ENCODE measurements at regions not wholly inside any gene's neighbourhood (a gene's known extent, or its start where the extent isn't known, plus 50 kb on each side); places are given as distances from the start of the nearest gene placed in this dataset.

- no peaks in the 10 kb centered on the region for H3K79me2 ChIP-seq (ENCODE audit: insufficient read depth, low read length)
- no peaks in the 10 kb centered on the region for H3K27me3 ChIP-seq (ENCODE audit: insufficient read depth, low read length, poor library complexity, severe bottlenecking)
- no peak overlapping the region for H3K4me2 ChIP-seq (ENCODE audit: low read depth, low read length, poor library complexity, severe bottlenecking)
- H3K9me2 ChIP-seq (replicated peaks; ENCODE audit: low read depth, low read length) = no peaks in the 10 kb centered on the region
- H3K9me3 ChIP-seq (ENCODE audit: insufficient read depth, low read depth, low read length) = no peaks in the 10 kb centered on the region
- no peak overlapping the region for H2AFZ ChIP-seq (ENCODE audit: low read length)
- H3K36me3 ChIP-seq (ENCODE audit: insufficient read depth, low read length) = no peaks in the 10 kb centered on the region
- H3F3A ChIP-seq (ENCODE audit: low read depth) = no peaks in the 10 kb centered on the region
- no peak overlapping the region for H3K4me3 ChIP-seq (ENCODE audit: low read length, poor library complexity, severe bottlenecking)
- H3K4me1 ChIP-seq (ENCODE audit: insufficient read depth, low read length, poor library complexity, severe bottlenecking) = no peaks in the 10 kb centered on the region
- no peak overlapping the region for H3K9ac ChIP-seq (ENCODE audit: low read depth, low read length, poor library complexity, severe bottlenecking)
- no peak for TF ChIP-seq EZH2phosphoT487 (IDR thresholded peaks at IDR 0.05; ENCODE audit: borderline replicate concordance)
- no peak for TF ChIP-seq CTCF (conservative IDR thresholded peaks at IDR 0.05; ENCODE audit: low read length)
- H4K20me1 ChIP-seq (ENCODE audit: insufficient read depth, low read length, poor library complexity, severe bottlenecking) = no peaks in the 10 kb centered on the region
Measured at GRCh38 chr2:220420820-220421219, 793.4 kb downstream of the SLC4A3 start.

GRCh38 chr2:220422676-220423075 lies 795.2 kb downstream of the SLC4A3 start:
- Histone ChIP-seq H3K4me1 (ENCODE audit: insufficient read depth, low read length, poor library complexity, severe bottlenecking) (no peaks in the 10 kb centered on the region), H3K27me3 (ENCODE audit: insufficient read depth, low read length, poor library complexity, severe bottlenecking) (no peaks in the 10 kb centered on the region)
- TF ChIP-seq EZH2phosphoT487 (IDR thresholded peaks at IDR 0.05; ENCODE audit: borderline replicate concordance) (no peak), CTCF (conservative IDR thresholded peaks at IDR 0.05; ENCODE audit: low read length) (no peak)

GRCh38 chr2:220424561-220424960 lies 797.1 kb downstream of the SLC4A3 start:
- no peaks in the 10 kb centered on the region for H3K36me3 ChIP-seq (ENCODE audit: insufficient read depth, low read length)
- H3K9me2 ChIP-seq (replicated peaks; ENCODE audit: low read depth, low read length) = no peaks in the 10 kb centered on the region
- H3K9me3 ChIP-seq (ENCODE audit: insufficient read depth, low read depth, low read length) = no peaks in the 10 kb centered on the region
- no peak overlapping the region for H2AFZ ChIP-seq (ENCODE audit: low read length)
- no peak overlapping the region for H3K9ac ChIP-seq (ENCODE audit: low read depth, low read length, poor library complexity, severe bottlenecking)
- H4K20me1 ChIP-seq (ENCODE audit: insufficient read depth, low read length, poor library complexity, severe bottlenecking) = no peaks in the 10 kb centered on the region
- no peak for TF ChIP-seq CTCF (conservative IDR thresholded peaks at IDR 0.05; ENCODE audit: low read length)
- no peak for TF ChIP-seq EZH2phosphoT487 (IDR thresholded peaks at IDR 0.05; ENCODE audit: borderline replicate concordance)
- no peaks in the 10 kb centered on the region for H3F3A ChIP-seq (ENCODE audit: low read depth)
- H3K4me3 ChIP-seq (ENCODE audit: low read length, poor library complexity, severe bottlenecking) = no peak overlapping the region
- H3K79me2 ChIP-seq (ENCODE audit: insufficient read depth, low read length) = no peaks in the 10 kb centered on the region
- H3K27me3 ChIP-seq (ENCODE audit: insufficient read depth, low read length, poor library complexity, severe bottlenecking) = no peaks in the 10 kb centered on the region
- H3K4me1 ChIP-seq (ENCODE audit: insufficient read depth, low read length, poor library complexity, severe bottlenecking) = no peaks in the 10 kb centered on the region
- no peak overlapping the region for H3K4me2 ChIP-seq (ENCODE audit: low read depth, low read length, poor library complexity, severe bottlenecking)

More at GRCh38 chr2:220422676-220423075, 795.2 kb downstream of the SLC4A3 start:
- H3K36me3 ChIP-seq (ENCODE audit: insufficient read depth, low read length) = no peaks in the 10 kb centered on the region
- H3K4me3 ChIP-seq (ENCODE audit: low read length, poor library complexity, severe bottlenecking) = no peak overlapping the region
- no peak overlapping the region for H2AFZ ChIP-seq (ENCODE audit: low read length)
- H3K9me3 ChIP-seq (ENCODE audit: insufficient read depth, low read depth, low read length) = no peaks in the 10 kb centered on the region
- H4K20me1 ChIP-seq (ENCODE audit: insufficient read depth, low read length, poor library complexity, severe bottlenecking) = no peaks in the 10 kb centered on the region
- H3K9me2 ChIP-seq (replicated peaks; ENCODE audit: low read depth, low read length) = no peaks in the 10 kb centered on the region
- H3K79me2 ChIP-seq (ENCODE audit: insufficient read depth, low read length) = no peaks in the 10 kb centered on the region
- no peak overlapping the region for H3K4me2 ChIP-seq (ENCODE audit: low read depth, low read length, poor library complexity, severe bottlenecking)
- H3K9ac ChIP-seq (ENCODE audit: low read depth, low read length, poor library complexity, severe bottlenecking) = no peak overlapping the region
- no peaks in the 10 kb centered on the region for H3F3A ChIP-seq (ENCODE audit: low read depth)

Measured in Loucy (cell line).